Body of pancreas (tissue), 4 donors: ENCODE measurements at regions not wholly inside any gene's neighbourhood (a gene's known extent, or its start where the extent isn't known, plus 50 kb on each side); places are given as distances from the start of the nearest gene placed in this dataset.

Source experiments
- ATAC-seq: fragments of 150-250 bp; one replicate; pipeline ENCODE4 v1.9.1; 2016
- DNase-seq, 4 donors: peaks; one replicate each; pipeline ENCODE4 v3.0.0-alpha.2; 2019
- H3K27ac ChIP-seq, 4 donors: fragments of 200-600 bp; sonication (generic); 1 replicate in 3 of 4; 2 replicates in 1 of 4; pipeline versions ENCODE4 v1.5.1 to v1.6.1; 2016 to 2019; ENCODE audit warnings: mild to moderate bottlenecking in 1 of 4, mixed read lengths in 1 of 4, moderate library complexity in 1 of 4
- H3K27me3 ChIP-seq, 2 donors: fragments of 200-600 bp; sonication (generic); one replicate each; pipeline ENCODE4 v1.6.0; 2016; ENCODE audit warnings: mild to moderate bottlenecking in 1 of 2
- H3K36me3 ChIP-seq, 2 donors: fragments of 200-600 bp; sonication (generic); replicated peaks in 1 of 2; 2 replicates each; pipeline ENCODE4 v1.5.1; 2016; ENCODE audit warnings: low read depth in 2 of 2; ENCODE audit not compliant: insufficient read depth in 1 of 2
- H3K4me1 ChIP-seq: fragments of 200-600 bp; sonication (generic); one replicate; pipeline ENCODE4 v1.6.0; 2016
- H3K4me3 ChIP-seq, 2 donors: fragments of 200-600 bp; sonication (generic); 1 replicate in 1 of 2; 2 replicates in 1 of 2; pipeline ENCODE4 v1.5.1; 2016 to 2019
- H3K9me3 ChIP-seq, 3 donors: fragments of 200-600 bp; sonication (generic); 1 replicate in 2 of 3; 2 replicates in 1 of 3; pipeline ENCODE4 v1.5.1; 2016
- CTCF ChIP-seq, 7 experiments: fragments of 450-650 bp in 4 of 7; fragments of 200-600 bp in 3 of 7; sonication (generic) in 3 of 7; IDR thresholded peaks; one replicate each; pipeline ENCODE4 v1.5.1; 2016 to 2019; ENCODE audit warnings: antibody characterized with exemption in 7 of 7
- POLR2A ChIP-seq, 3 donors: fragments of 450-650 bp; IDR thresholded peaks; one replicate each; pipeline ENCODE4 v1.6.1; 2016; ENCODE audit warnings: antibody characterized with exemption in 3 of 3, mild to moderate bottlenecking in 2 of 3
- WGBS, 2 donors: methylation state at CpG; one replicate each; pipeline ENCODE4 v1.1.5; 2017; 5-methylcytosine and 5-hydroxymethylcytosine counted together
- intact Hi-C: fragments of 100-400 bp; cut with DNase I; formaldehyde crosslinking; loops from one replicate; pipeline ENCODE4 v1.15.1; 2023

- no peak for DNase-seq
- no peak overlapping the region for H3K4me3 ChIP-seq
- intact Hi-C loops: no loop called here
- H3K27ac ChIP-seq: no peak overlapping the region
- TF ChIP-seq CTCF (IDR thresholded peaks at IDR 0.05): no peak
- no peak for TF ChIP-seq POLR2A (IDR thresholded peaks at IDR 0.05)
- 68 to 78% methylated on average over 6 of the region's 6 CpGs for WGBS, 2 donors
- no peaks in the 10 kb centered on the region for H3K9me3 ChIP-seq
- H3K36me3 ChIP-seq: no peaks in the 10 kb centered on the region
- ATAC-seq: no peak
- no peaks in the 10 kb centered on the region for H3K27me3 ChIP-seq
- H3K4me1 ChIP-seq: no peaks in the 10 kb centered on the region
Measured at GRCh38 chr9:16315720-16316119, 554.8 kb downstream of the BNC2 start.

GRCh38 chr9:16316456-16316855 lies 554.0 kb downstream of the BNC2 start:
- no peaks in the 10 kb centered on the region for H3K4me1 ChIP-seq
- TF ChIP-seq CTCF (IDR thresholded peaks at IDR 0.05) (no peak), POLR2A (IDR thresholded peaks at IDR 0.05) (no peak)
- no peaks in the 10 kb centered on the region for H3K27me3 ChIP-seq
- DNase-seq (no peak), ATAC-seq (no peak)
- H3K27ac ChIP-seq: no peak overlapping the region
- H3K4me3 ChIP-seq: no peak overlapping the region
- no peaks in the 10 kb centered on the region for H3K36me3 ChIP-seq
- no peaks in the 10 kb centered on the region for H3K9me3 ChIP-seq
- WGBS, 2 donors: 73 to 78% methylated on average over 8 to 9 of the region's 9 CpGs
- intact Hi-C loops: no loop called here

- intact Hi-C loops: no loop called here
- no peak for ATAC-seq
- 66 to 79% methylated on average over 15 of the region's 15 CpGs for WGBS, 2 donors
Measured at GRCh38 chr9:16316911-16317817, 553.3 kb downstream of the BNC2 start.

GRCh38 chr9:16318516-16319060 lies 551.9 kb downstream of the BNC2 start:
- DNase-seq: no peak
- ATAC-seq: no peak
- intact Hi-C loops: no loop called here
- Histone ChIP-seq H3K9me3 (no peaks in the 10 kb centered on the region), H3K27me3 (no peaks in the 10 kb centered on the region), H3K4me3 (no peak overlapping the region), H3K36me3 (no peaks in the 10 kb centered on the region), H3K4me1 (no peaks in the 10 kb centered on the region), H3K27ac (no peak overlapping the region)
- WGBS, 2 donors: 50 to 71% methylated on average over 12 to 20 of the region's 20 CpGs
- no peak for TF ChIP-seq CTCF (IDR thresholded peaks at IDR 0.05)
- TF ChIP-seq POLR2A (IDR thresholded peaks at IDR 0.05): no peak

More at GRCh38 chr9:16316911-16317817, 553.3 kb downstream of the BNC2 start:
- Histone ChIP-seq H3K36me3 (no peaks in the 10 kb centered on the region), H3K9me3 (no peaks in the 10 kb centered on the region), H3K4me3 (no peak overlapping the region), H3K4me1 (no peaks in the 10 kb centered on the region), H3K27me3 (no peaks in the 10 kb centered on the region), H3K27ac (no peak overlapping the region)
- DNase-seq: no peak
- TF ChIP-seq POLR2A (IDR thresholded peaks at IDR 0.05): no peak
- TF ChIP-seq CTCF (IDR thresholded peaks at IDR 0.05): no peak
